Common myeloid progenitor, CD34-positive (primary cell): ENCODE measurements at regions not wholly inside any gene's neighbourhood (a gene's known extent, or its start where the extent isn't known, plus 50 kb on each side); places are given as distances from the start of the nearest gene placed in this dataset.

Experiments used
- CTCF ChIA-PET: fragments of 350-600 bp; sonication (Branson Sonifier 250); formaldehyde crosslinking; loops from one replicate; lab custom pipeline; 2021; ENCODE audit warnings: antibody characterized with exemption; lab: Charles Lee
- POLR2A ChIA-PET: fragments of 350-600 bp; sonication (Branson Sonifier 250); formaldehyde crosslinking; loops from one replicate; lab custom pipeline; 2021; ENCODE audit warnings: antibody characterized with exemption; lab: Charles Lee
- DNase-seq, 3 donors: peaks; one replicate each; pipeline versions ENCODE4 v3.0.0 to v3.0.0-alpha.2; 2013
- H3K27ac ChIP-seq, 2 experiments: 1 replicate in 1 of 2; 2 replicates in 1 of 2; pipeline ENCODE4 v1.7.0; 2013; ENCODE audit warnings: inconsistent platforms in 2 of 2, low read length in 2 of 2, mild to moderate bottlenecking in 2 of 2, low read depth in 1 of 2, moderate library complexity in 1 of 2; ENCODE audit not compliant: severe bottlenecking in 2 of 2, insufficient read depth in 1 of 2, poor library complexity in 1 of 2
- H3K27me3 ChIP-seq, 5 experiments: replicated peaks in 2 of 5; 1 replicate in 3 of 5; 2 replicates in 2 of 5; pipeline versions ENCODE4 v1.6.1 to v1.7.0; 2013; ENCODE audit warnings: low read length in 4 of 5, mild to moderate bottlenecking in 2 of 5, moderate library complexity in 2 of 5, inconsistent platforms in 1 of 5; ENCODE audit not compliant: insufficient read depth in 5 of 5, control insufficient read depth in 4 of 5
- H3K36me3 ChIP-seq, 4 experiments: 1 replicate in 2 of 4; 2 replicates in 2 of 4; pipeline versions ENCODE4 v1.6.1 to v1.7.0; 2013; ENCODE audit warnings: low read length in 3 of 4, control low read depth in 1 of 4, mild to moderate bottlenecking in 1 of 4; ENCODE audit not compliant: control insufficient read depth in 4 of 4, insufficient read depth in 4 of 4
- H3K4me1 ChIP-seq, 4 experiments: 1 replicate in 3 of 4; 2 replicates in 1 of 4; pipeline versions ENCODE4 v1.6.1 to v1.7.1; 2013; ENCODE audit warnings: low read length in 3 of 4, mild to moderate bottlenecking in 3 of 4, control low read depth in 1 of 4, inconsistent platforms in 1 of 4, moderate library complexity in 1 of 4; ENCODE audit not compliant: control insufficient read depth in 4 of 4, insufficient read depth in 4 of 4; ENCODE audit errors: control extremely low read depth in 1 of 4
- H3K4me3 ChIP-seq, 7 experiments: 1 replicate in 4 of 7; 2 replicates in 3 of 7; pipeline versions ENCODE4 v1.5.1 to v1.7.0; 2013; ENCODE audit warnings: mild to moderate bottlenecking in 7 of 7, low read length in 6 of 7, moderate library complexity in 6 of 7, inconsistent platforms in 2 of 7, low read depth in 2 of 7, control low read depth in 1 of 7; ENCODE audit not compliant: insufficient read depth in 4 of 7, control insufficient read depth in 1 of 7; ENCODE audit errors: extremely low read depth in 1 of 7
- H3K9me3 ChIP-seq, 5 experiments: 1 replicate in 4 of 5; 2 replicates in 1 of 5; pipeline versions ENCODE4 v1.6.1 to v1.7.1; 2013; ENCODE audit warnings: low read length in 4 of 5, mild to moderate bottlenecking in 2 of 5, inconsistent platforms in 1 of 5, low read depth in 1 of 5, moderate library complexity in 1 of 5; ENCODE audit not compliant: control insufficient read depth in 4 of 5, insufficient read depth in 2 of 5; ENCODE audit errors: control extremely low read depth in 1 of 5
- WGBS: methylation state at CpG from one replicate; pipeline ENCODE4 v1.1.5; 2013; ENCODE audit not compliant: insufficient coverage; 5-methylcytosine and 5-hydroxymethylcytosine counted together

GRCh38 chr3:103927896-103928295 lies 1438.8 kb upstream of the ALCAM start:
- Histone ChIP-seq H3K36me3 (no peaks in the 10 kb centered on the region), H3K27me3 (no peaks in the 10 kb centered on the region), H3K4me1 (no peaks in the 10 kb centered on the region), H3K4me3 (no peak overlapping the region), H3K27ac (no peak overlapping the region), H3K9me3 (no peaks in the 10 kb centered on the region)
- DNase-seq: no peak
- POLR2A ChIA-PET: no interaction called here
- 100% methylated on average over 1 of the region's 1 CpG for WGBS
- CTCF ChIA-PET: no interaction called here

- H3K4me1 ChIP-seq: no peaks in the 10 kb centered on the region
- no peak for DNase-seq
- no peak overlapping the region for H3K27ac ChIP-seq
- ChIA-PET POLR2A (no interaction called here), CTCF (no interaction called here)
- H3K36me3 ChIP-seq: no peaks in the 10 kb centered on the region
- no peaks in the 10 kb centered on the region for H3K27me3 ChIP-seq
- no peak overlapping the region for H3K4me3 ChIP-seq
- H3K9me3 ChIP-seq: no peaks in the 10 kb centered on the region
These were observed 1429.6 kb upstream of the ALCAM start for GRCh38 chr3:103937094-103937493.

DNA sequence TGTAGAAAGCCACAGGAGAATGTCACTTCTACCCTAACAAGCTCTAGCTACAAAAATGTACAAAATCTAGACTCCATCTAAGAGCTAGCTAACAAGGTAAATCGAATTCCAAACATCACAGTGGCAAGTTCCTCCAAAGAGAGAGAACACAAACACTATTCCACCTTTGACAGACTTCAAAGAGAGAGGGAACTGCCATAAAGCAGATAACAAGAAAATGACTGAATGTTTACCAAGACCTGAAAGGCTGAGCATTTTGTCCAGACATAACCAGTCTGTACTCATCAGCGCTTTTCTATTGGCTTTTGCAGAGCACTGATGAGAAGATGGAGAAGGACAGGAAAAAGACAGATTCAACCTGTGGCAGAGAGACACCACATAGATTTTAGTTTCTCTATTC lies 1419.6 kb upstream of the ALCAM start:
- no peaks in the 10 kb centered on the region for H3K4me1 ChIP-seq
- no peaks in the 10 kb centered on the region for H3K27me3 ChIP-seq
- 100% methylated on average over 2 of the region's 2 CpGs for WGBS
- H3K4me3 ChIP-seq: no peak overlapping the region
- H3K9me3 ChIP-seq: no peaks in the 10 kb centered on the region
- no peak overlapping the region for H3K27ac ChIP-seq
- H3K36me3 ChIP-seq: no peaks in the 10 kb centered on the region
- DNase-seq: no peak
- CTCF ChIA-PET: no interaction called here
- POLR2A ChIA-PET: interaction anchor here (0.8 kb wide), 1 partner anchor 152 kb away, joined by 3 read pairs; no protein-coding TSS in a partner anchor

DNA sequence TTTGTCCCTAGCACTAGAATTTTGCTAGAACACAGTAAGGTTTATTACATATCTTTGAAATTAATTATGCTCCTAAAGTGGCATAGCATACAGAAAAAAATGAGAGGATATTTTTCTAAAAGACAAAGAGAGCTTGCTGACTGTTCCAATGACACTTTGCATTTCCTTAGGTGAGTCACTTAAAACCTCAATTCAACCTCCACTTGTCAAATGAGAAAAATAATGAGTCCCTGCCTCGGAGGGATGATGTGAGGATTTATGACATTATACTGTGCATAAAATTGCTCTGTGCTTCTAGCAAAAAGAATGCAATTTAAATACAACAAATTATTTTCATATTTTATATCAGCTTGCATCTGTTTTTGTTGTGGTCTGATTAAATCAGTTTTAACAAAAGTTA lies 1417.0 kb upstream of the ALCAM start:
- DNase-seq: no peak
- CTCF ChIA-PET: no interaction called here
- no peaks in the 10 kb centered on the region for H3K27me3 ChIP-seq
- H3K36me3 ChIP-seq: no peaks in the 10 kb centered on the region
- WGBS: no CpG with 5 or more reads among the region's 1 CpG
- no peak overlapping the region for H3K27ac ChIP-seq
- POLR2A ChIA-PET: no interaction called here
- no peaks in the 10 kb centered on the region for H3K9me3 ChIP-seq
- no peak overlapping the region for H3K4me3 ChIP-seq
- no peaks in the 10 kb centered on the region for H3K4me1 ChIP-seq

DNA sequence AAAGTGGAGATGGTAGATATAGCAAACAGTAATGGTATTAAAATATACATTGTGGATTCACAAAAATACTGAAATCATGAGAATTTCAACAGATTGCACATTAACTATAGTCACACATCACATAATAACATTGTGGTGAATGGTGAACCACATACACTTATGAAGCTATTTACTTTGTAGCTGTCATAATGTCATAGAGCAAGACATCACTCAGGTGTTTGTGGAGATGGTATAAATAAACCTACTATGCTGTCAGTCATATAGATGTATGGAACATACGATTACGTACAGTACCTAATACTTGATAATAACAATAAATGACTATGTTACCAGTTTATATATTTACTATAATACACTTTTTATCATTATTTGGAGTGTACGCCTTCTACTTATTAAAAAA lies 1416.0 kb upstream of the ALCAM start:
- H3K4me3 ChIP-seq: no peak overlapping the region
- no peaks in the 10 kb centered on the region for H3K36me3 ChIP-seq
- no peak for DNase-seq
- H3K27me3 ChIP-seq: no peaks in the 10 kb centered on the region
- ChIA-PET CTCF (no interaction called here), POLR2A (no interaction called here)
- no peaks in the 10 kb centered on the region for H3K4me1 ChIP-seq
- no peak overlapping the region for H3K27ac ChIP-seq
- H3K9me3 ChIP-seq: no peaks in the 10 kb centered on the region
- WGBS: no CpG with 5 or more reads among the region's 3 CpGs

DNA sequence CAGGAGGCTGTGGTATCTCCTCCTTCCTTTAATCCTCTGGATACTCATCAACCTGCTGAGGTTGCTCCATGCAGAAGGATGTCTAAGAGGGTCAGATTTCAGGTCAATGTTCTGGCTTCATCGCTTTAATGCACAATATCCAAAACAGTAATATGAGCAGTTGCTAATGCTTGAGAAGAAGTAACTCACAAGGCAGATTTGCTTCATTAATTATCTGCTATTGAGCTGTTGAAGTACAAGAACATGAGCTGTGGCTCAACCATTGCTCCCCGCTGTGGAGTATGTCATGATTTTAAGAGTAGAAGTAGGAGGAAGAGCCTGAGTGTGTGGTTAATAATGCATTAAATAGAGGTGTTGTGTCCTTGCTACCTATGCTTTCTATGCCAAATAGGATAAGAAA lies 1412.9 kb upstream of the ALCAM start:
- Histone ChIP-seq H3K36me3 (no peaks in the 10 kb centered on the region), H3K4me1 (no peaks in the 10 kb centered on the region), H3K4me3 (no peak overlapping the region), H3K9me3 (no peaks in the 10 kb centered on the region), H3K27me3 (no peaks in the 10 kb centered on the region), H3K27ac (no peak overlapping the region)
- 100% methylated on average over 1 of the region's 2 CpGs for WGBS
- CTCF ChIA-PET: interaction anchor here (0.7 kb wide), 1 partner anchor 497 kb away, joined by 3 read pairs; no protein-coding TSS in a partner anchor
- no peak for DNase-seq
- POLR2A ChIA-PET: no interaction called here

GRCh38 chr3:103960819-103961218 lies 1405.9 kb upstream of the ALCAM start:
- Histone ChIP-seq H3K27ac (no peak overlapping the region), H3K4me3 (no peak overlapping the region), H3K36me3 (no peaks in the 10 kb centered on the region), H3K4me1 (no peaks in the 10 kb centered on the region), H3K9me3 (peaks cover 0 to 1% (median 0%) of the 10 kb centered on the region in 5 experiments), H3K27me3 (no peaks in the 10 kb centered on the region)
- CTCF ChIA-PET: no interaction called here
- no peak for DNase-seq
- POLR2A ChIA-PET: no interaction called here
